CD4-positive, alpha-beta T cell treated with Interleukin-17A for 4 hours (primary cell): ENCODE measurements at regions not wholly inside any gene's neighbourhood (a gene's known extent, or its start where the extent isn't known, plus 50 kb on each side); places are given as distances from the start of the nearest gene placed in this dataset.

Source experiments
- DNase-seq: peaks from one replicate; pipeline ENCODE4 v3.0.0-alpha.2; 2020; ENCODE audit warnings: mixed read lengths

GRCh38 chr13:72435251-72435650 lies 292.2 kb downstream of the MZT1 start:
- DNase-seq: no peak

GRCh38 chr13:72431981-72432682 lies 295.3 kb downstream of the MZT1 start:
- no peak for DNase-seq

GRCh38 chr13:72430923-72431322 lies 296.5 kb downstream of the MZT1 start:
- no peak for DNase-seq

GRCh38 chr13:72427757-72428528 lies 299.5 kb downstream of the MZT1 start:
- DNase-seq: no peak

GRCh38 chr13:72424059-72424458 lies 303.4 kb downstream of the MZT1 start:
- no peak for DNase-seq

GRCh38 chr13:72415817-72416216 lies 311.6 kb downstream of the MZT1 start:
- no peak for DNase-seq

- no peak for DNase-seq
Observed at GRCh38 chr13:72412481-72412880, 314.9 kb downstream of the MZT1 start.

- DNase-seq: no peak
Observed at GRCh38 chr13:72405441-72405840, 322.0 kb downstream of the MZT1 start.

GRCh38 chr13:72403396-72404010 lies 323.9 kb downstream of the MZT1 start:
- DNase-seq: no peak

GRCh38 chr13:72400856-72401255 lies 326.6 kb downstream of the MZT1 start:
- DNase-seq: no peak

- DNase-seq: no peak
Observed at GRCh38 chr13:72399351-72399750, 328.1 kb downstream of the MZT1 start.

GRCh38 chr13:72397265-72397664 lies 330.2 kb downstream of the MZT1 start:
- no peak for DNase-seq

GRCh38 chr13:72390909-72391308 lies 336.5 kb downstream of the MZT1 start:
- DNase-seq: no peak

- no peak for DNase-seq
Observed at GRCh38 chr13:72386138-72386684, 341.2 kb downstream of the MZT1 start.

GRCh38 chr13:72384879-72385278 lies 342.6 kb downstream of the MZT1 start:
- DNase-seq: no peak

GRCh38 chr13:72384186-72384823 lies 343.1 kb downstream of the MZT1 start:
- DNase-seq: no peak

GRCh38 chr13:72383646-72384045 lies 343.8 kb downstream of the MZT1 start:
- no peak for DNase-seq

GRCh38 chr13:72379581-72379980 lies 347.8 kb downstream of the MZT1 start:
- no peak for DNase-seq

GRCh38 chr13:72368031-72368430 lies 359.4 kb downstream of the MZT1 start:
- DNase-seq: no peak

GRCh38 chr13:72346716-72347115 lies 380.7 kb downstream of the MZT1 start:
- no peak for DNase-seq

- DNase-seq: no peak
Observed at GRCh38 chr13:72342364-72342763, 385.1 kb downstream of the MZT1 start.

- no peak for DNase-seq
Observed at GRCh38 chr13:72341904-72342303, 385.5 kb downstream of the MZT1 start.
